ENCODE measurements at regions not wholly inside any gene's neighbourhood (a gene's known extent, or its start where the extent isn't known, plus 50 kb on each side); places are given as distances from the start of the nearest gene placed in this dataset.

GRCh38 chr3:106533788-106534160, 665.0 kb upstream of the CBLB start:
- no peak for DNase-seq

GRCh38 chr3:106534206-106534605, 665.4 kb upstream of the CBLB start:
- DNase-seq: no peak

GRCh38 chr3:106540743-106541142, 671.9 kb upstream of the CBLB start:
- no peak for DNase-seq

- DNase-seq: no peak
These were observed 673.4 kb upstream of the CBLB start for GRCh38 chr3:106542101-106542769.

GRCh38 chr3:106552351-106553043, 683.7 kb upstream of the CBLB start:
- DNase-seq: no peak

GRCh38 chr3:106560451-106560966, 691.7 kb upstream of the CBLB start:
- no peak for DNase-seq

- no peak for DNase-seq
These were observed 697.5 kb upstream of the CBLB start for GRCh38 chr3:106566277-106566676.

GRCh38 chr3:106570426-106570825, 701.6 kb upstream of the CBLB start:
- no peak for DNase-seq

- no peak for DNase-seq
These were observed 704.8 kb upstream of the CBLB start for GRCh38 chr3:106573605-106574004.

GRCh38 chr3:106575029-106575428, 706.2 kb upstream of the CBLB start:
- no peak for DNase-seq

GRCh38 chr3:106577241-106577640, 708.4 kb upstream of the CBLB start:
- no peak for DNase-seq

- no peak for DNase-seq
These were observed 710.1 kb upstream of the CBLB start for GRCh38 chr3:106578911-106579310.

- DNase-seq: no peak
These were observed 713.3 kb upstream of the CBLB start for GRCh38 chr3:106582151-106582550.

GRCh38 chr3:106587551-106587950, 718.7 kb upstream of the CBLB start:
- no peak for DNase-seq

- no peak for DNase-seq
These were observed 719.9 kb upstream of the CBLB start for GRCh38 chr3:106588739-106589138.

GRCh38 chr3:106589311-106589942, 720.6 kb upstream of the CBLB start:
- peak; percentile 55 for DNase-seq

GRCh38 chr3:106590216-106590615, 721.4 kb upstream of the CBLB start:
- no peak for DNase-seq

- no peak for DNase-seq
These were observed 724.6 kb upstream of the CBLB start for GRCh38 chr3:106593381-106593780.

GRCh38 chr3:106609666-106610301, 741.0 kb upstream of the CBLB start:
- DNase-seq: peak; percentile 96

GRCh38 chr3:106610362-106610959, 741.6 kb upstream of the CBLB start:
- no peak for DNase-seq

- DNase-seq: no peak
These were observed 742.3 kb upstream of the CBLB start for GRCh38 chr3:106611116-106611515.

GRCh38 chr3:106611841-106612240, 743.0 kb upstream of the CBLB start:
- DNase-seq: no peak

GRCh38 chr3:106616556-106616955, 747.7 kb upstream of the CBLB start:
- no peak for DNase-seq
